IMR-90 (cell line): ENCODE measurements at regions not wholly inside any gene's neighbourhood (a gene's known extent, or its start where the extent isn't known, plus 50 kb on each side); places are given as distances from the start of the nearest gene placed in this dataset.

ENCODE experiments used
- ATAC-seq: fragments of 200-7000 bp; cut with Tn5 transposase; 2 replicates; pipeline ENCODE4 v1.9.1; 2020; ENCODE audit warnings: low read depth, mild to moderate bottlenecking, moderate library complexity
- BruUV-seq: library from RNA; stranded (reverse); fragments of 400-500 nt; replicated peaks from 2 replicates; lab custom pipeline; 2021; lab: Mats Ljungman, UMichigan
- CTCF ChIA-PET: fragments of 300-600 bp; formaldehyde crosslinking; extraction: SDS; loops from one replicate; lab custom pipeline; 2021; ENCODE audit warnings: antibody characterized with exemption; lab: Yijun Ruan, JAX
- POLR2A ChIA-PET: fragments of 300-600 bp; sonication (Branson Sonifier 250); formaldehyde crosslinking; loops from one replicate; lab custom pipeline; 2022; ENCODE audit warnings: antibody characterized with exemption; ENCODE audit not compliant: unreplicated experiment; lab: Charles Lee
- DNase-seq: peaks from one replicate; pipeline ENCODE4 v3.0.0; 2013
- H2AFZ ChIP-seq: replicated peaks from 2 replicates; pipeline ENCODE3; 2013; ENCODE audit warnings: low read length, mild to moderate bottlenecking; ENCODE audit not compliant: poor library complexity
- H2AK5ac ChIP-seq: 2 replicates; pipeline ENCODE4 v1.6.1; 2013; ENCODE audit warnings: low read depth, low read length, inconsistent platforms
- H2AK9ac ChIP-seq: replicated peaks from 2 replicates; pipeline ENCODE3; 2013; ENCODE audit warnings: mild to moderate bottlenecking, low read depth, low read length, moderate library complexity; ENCODE audit not compliant: poor library complexity
- H2BK120ac ChIP-seq: 2 replicates; pipeline ENCODE4 v1.6.1; 2013; ENCODE audit warnings: low read depth, low read length, inconsistent platforms
- H2BK15ac ChIP-seq: 3 replicates; pipeline ENCODE4 v1.6.1; 2013; ENCODE audit warnings: low read depth, low read length, inconsistent platforms
- H2BK20ac ChIP-seq: 2 replicates; pipeline ENCODE4 v1.6.1; 2013; ENCODE audit warnings: low read depth, mild to moderate bottlenecking, inconsistent platforms, low read length, moderate library complexity
- H2BK5ac ChIP-seq: 2 replicates; pipeline ENCODE4 v1.6.1; 2013; ENCODE audit warnings: mild to moderate bottlenecking, low read depth, low read length, inconsistent platforms; ENCODE audit not compliant: poor library complexity, severe bottlenecking
- H3K14ac ChIP-seq: replicated peaks from 2 replicates; pipeline ENCODE4 v1.6.1; 2013; ENCODE audit warnings: low read depth, low read length, inconsistent platforms
- H3K18ac ChIP-seq: 2 replicates; pipeline ENCODE4 v1.6.1; 2013; ENCODE audit warnings: low read depth, low read length, control low read depth
- H3K23ac ChIP-seq: 2 replicates; pipeline ENCODE4 v1.6.1; 2013; ENCODE audit warnings: low read depth, low read length, inconsistent platforms
- H3K27ac ChIP-seq: 2 replicates; pipeline ENCODE4 v1.5.1; 2013; ENCODE audit warnings: mild to moderate bottlenecking, control low read depth, low read length; ENCODE audit not compliant: insufficient read depth
- H3K27me3 ChIP-seq: 2 replicates; pipeline ENCODE4 v1.6.1; 2013; ENCODE audit warnings: low read length; ENCODE audit not compliant: control insufficient read depth, insufficient read depth
- H3K36me3 ChIP-seq: 2 replicates; pipeline ENCODE4 v1.6.1; 2013; ENCODE audit warnings: low read length, mixed read lengths; ENCODE audit not compliant: control insufficient read depth, insufficient read depth
- H3K4ac ChIP-seq: 2 replicates; pipeline ENCODE4 v1.6.1; 2013; ENCODE audit warnings: low read depth, low read length, inconsistent platforms
- H3K4me1 ChIP-seq: 2 replicates; pipeline ENCODE4 v1.6.1; 2013; ENCODE audit warnings: low read length, mixed read lengths; ENCODE audit not compliant: control insufficient read depth, insufficient read depth
- H3K4me2 ChIP-seq: 2 replicates; pipeline ENCODE4 v1.6.1; 2013; ENCODE audit warnings: low read depth, mild to moderate bottlenecking, control low read depth, low read length, moderate library complexity
- H3K4me3 ChIP-seq: 2 replicates; pipeline ENCODE4 v1.5.1; 2013; ENCODE audit warnings: low read depth, mild to moderate bottlenecking, control low read depth, low read length, moderate library complexity; ENCODE audit not compliant: insufficient read depth
- H3K56ac ChIP-seq: 2 replicates; pipeline ENCODE4 v1.6.1; 2013; ENCODE audit warnings: low read length, inconsistent platforms; ENCODE audit not compliant: insufficient read depth; ENCODE audit errors: extremely low read depth
- H3K79me1 ChIP-seq, 2 experiments: 2 replicates each; pipeline ENCODE4 v1.6.1; 2013; ENCODE audit warnings: low read length in 2 of 2, inconsistent platforms in 1 of 2, low read depth in 1 of 2
- H3K9ac ChIP-seq: 2 replicates; pipeline ENCODE4 v1.6.1; 2013; ENCODE audit warnings: low read depth, low read length, control low read depth
- H3K9me1 ChIP-seq: 2 replicates; pipeline ENCODE4 v1.6.1; 2013; ENCODE audit warnings: low read length, inconsistent platforms; ENCODE audit not compliant: insufficient read depth
- H3K9me3 ChIP-seq: 2 replicates; pipeline ENCODE4 v1.6.1; 2013; ENCODE audit warnings: low read length; ENCODE audit not compliant: control insufficient read depth, insufficient read depth
- H4K20me1 ChIP-seq: 2 replicates; pipeline ENCODE4 v1.6.1; 2013; ENCODE audit warnings: low read length, inconsistent platforms; ENCODE audit not compliant: insufficient read depth
- H4K5ac ChIP-seq: 2 replicates; pipeline ENCODE4 v1.6.1; 2013; ENCODE audit warnings: mild to moderate bottlenecking, low read depth, low read length, control low read depth
- H4K8ac ChIP-seq, 2 experiments: 2 replicates each; pipeline ENCODE4 v1.6.1; 2013; ENCODE audit warnings: low read depth in 2 of 2, low read length in 2 of 2, control low read depth in 1 of 2, inconsistent platforms in 1 of 2
- H4K91ac ChIP-seq: 2 replicates; pipeline ENCODE4 v1.6.1; 2013; ENCODE audit warnings: low read depth, low read length, inconsistent platforms; ENCODE audit not compliant: insufficient read depth
- CHD1 ChIP-seq: IDR thresholded peaks from 2 replicates; pipeline ENCODE4 v1.6.1; 2012; ENCODE audit warnings: low read depth, low read length, improper control_type of control experiment
- FOS ChIP-seq: fragments of 150-350 bp; IDR thresholded peaks from 2 replicates; pipeline ENCODE4 v1.6.1; 2016; ENCODE audit warnings: low read depth, low read length
- MAFK ChIP-seq: IDR thresholded peaks from 2 replicates; pipeline ENCODE4 v1.6.1; 2012; ENCODE audit warnings: low read depth, low read length, improper control_type of control experiment
- MAZ ChIP-seq: IDR thresholded peaks from 2 replicates; pipeline ENCODE4 v1.6.1; 2012; ENCODE audit warnings: low read depth, mild to moderate bottlenecking, low read length, improper control_type of control experiment, moderate library complexity, borderline replicate concordance
- NFE2L2 ChIP-seq: fragments of 150-350 bp; IDR thresholded peaks from 2 replicates; pipeline ENCODE4 v1.6.1; 2016; ENCODE audit warnings: low read depth, mild to moderate bottlenecking, low read length
- POLR2A ChIP-seq: IDR thresholded peaks from 2 replicates; pipeline ENCODE4 v1.6.1; 2012; ENCODE audit warnings: mild to moderate bottlenecking, low read depth, low read length
- RCOR1 ChIP-seq: IDR thresholded peaks from 2 replicates; pipeline ENCODE4 v1.6.1; 2012; ENCODE audit warnings: mild to moderate bottlenecking, low read length, improper control_type of control experiment; ENCODE audit not compliant: insufficient replicate concordance
- RFX5 ChIP-seq: IDR thresholded peaks from 2 replicates; pipeline ENCODE4 v1.8.0; 2012; ENCODE audit warnings: low read depth, mild to moderate bottlenecking, low read length, moderate library complexity
- SMC3 ChIP-seq: fragments of 150-350 bp; IDR thresholded peaks from 2 replicates; pipeline ENCODE4 v1.6.1; 2016; ENCODE audit warnings: low read depth, mild to moderate bottlenecking, antibody characterized with exemption, low read length, moderate library complexity
- WGBS, 2 experiments: methylation state at CpG; one replicate each; pipeline versions ENCODE4 v1.1.5 to v1.1.7; 2013; ENCODE audit warnings: missing lambda C conversion rate in 2 of 2; ENCODE audit not compliant: insufficient read length in 1 of 2; ENCODE audit errors: extremely low coverage in 2 of 2; 5-methylcytosine and 5-hydroxymethylcytosine counted together
- dilution Hi-C: fragments of 300-500 bp; cut with HindIII; formaldehyde crosslinking; loops from one replicate; pipeline ENCODE4 v1.14.3; 2018; ENCODE audit warnings: low sequenced_read_pairs; ENCODE audit not compliant: unreplicated experiment
- in situ Hi-C: fragments of 300-500 bp; cut with MboI; formaldehyde crosslinking; loops from 3 replicates; pipeline ENCODE4 v1.14.3; 2019; ENCODE audit warnings: low sequenced_read_pairs, inconsistent platforms, mixed read lengths
- intact Hi-C: fragments of 100-400 bp; cut with micrococcal nuclease; formaldehyde crosslinking; loops from 2 replicates; pipeline ENCODE4 v1.10.0; 2022
- TF ChIP-seq, protein P1 (sequence below): fragments of 150-350 bp; IDR thresholded peaks from 2 replicates; pipeline ENCODE4 v1.6.1; 2017; ENCODE audit warnings: mild to moderate bottlenecking, antibody characterized with exemption, low read length, low read depth
- TF ChIP-seq, protein P2 (sequence below): fragments of 150-350 bp; IDR thresholded peaks from 2 replicates; pipeline ENCODE4 v1.6.1; 2016; ENCODE audit warnings: low read depth, mild to moderate bottlenecking, low read length, moderate library complexity, borderline replicate concordance
- TF ChIP-seq, protein P3 (sequence below): conservative IDR thresholded peaks from 2 replicates; pipeline ENCODE4 v1.5.1; 2012; ENCODE audit warnings: mild to moderate bottlenecking, low read depth, low read length, improper control_type of control experiment

DNA sequence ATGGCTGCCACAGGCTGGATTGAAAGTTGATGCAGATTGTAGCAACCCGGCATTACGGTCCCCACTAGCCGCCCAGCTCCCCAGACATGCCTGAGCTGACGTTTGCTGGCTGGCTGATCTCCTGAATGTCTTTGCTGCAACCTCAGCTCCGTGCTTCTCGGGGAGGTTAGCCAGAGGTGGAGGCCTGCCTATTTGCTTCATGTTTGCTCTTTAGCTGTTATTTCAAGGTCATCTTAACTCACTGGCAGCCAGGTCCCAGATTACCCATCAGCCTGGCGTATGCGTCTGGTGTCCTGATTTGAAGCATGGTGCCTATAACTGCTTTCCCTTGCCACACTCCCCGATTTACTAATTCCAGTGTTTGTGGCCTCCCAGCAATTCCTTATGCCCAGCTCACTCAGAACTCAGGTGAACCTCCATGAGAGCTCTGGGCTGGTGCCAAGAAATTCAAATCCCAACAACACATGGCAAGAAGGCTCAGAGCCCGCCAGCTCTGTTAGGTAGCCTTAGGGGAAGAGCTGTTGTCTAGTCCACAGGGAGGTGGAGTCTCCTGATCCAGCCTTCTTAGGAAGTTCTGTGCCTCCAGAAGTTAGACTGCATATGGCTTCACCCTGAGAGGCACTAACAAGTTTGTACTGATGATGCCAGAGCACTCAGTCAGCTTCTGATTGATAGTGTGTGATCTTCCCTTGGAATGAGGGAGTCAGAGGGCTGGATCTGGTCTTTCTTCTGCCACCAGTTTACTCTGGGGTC is 69.7 kb upstream of the EXOC4 start:
- H3K36me3 ChIP-seq, result no peaks in the 10 kb centered on the region
- no peaks in the 10 kb centered on the region for H3K4me1 ChIP-seq
- H3K56ac ChIP-seq, result no peak overlapping the region
- H2BK5ac ChIP-seq, result no peak overlapping the region
- no peak overlapping the region for H4K91ac ChIP-seq
- no peak for ATAC-seq
- H2AFZ ChIP-seq, result no peak overlapping the region
- no peak overlapping the region for H4K5ac ChIP-seq
- in situ Hi-C loops (no loop called here), intact Hi-C loops (no loop called here), dilution Hi-C loops (no loop called here)
- H4K20me1 ChIP-seq, result no peaks in the 10 kb centered on the region
- no peak overlapping the region for H2BK120ac ChIP-seq
- H2AK5ac ChIP-seq, result no peak overlapping the region
- H3K4me2 ChIP-seq, result no peak overlapping the region
- H3K18ac ChIP-seq, result no peak overlapping the region
- no peaks in the 10 kb centered on the region for H3K79me1 ChIP-seq
- TF ChIP-seq CHD1 (no peak), RFX5 (no peak), POLR2A (no peak), MAZ (no peak), NFE2L2 (no peak), SMC3 (no peak), FOS (no peak), RCOR1 (no peak), MAFK (no peak)
- TF ChIP-seq, protein P1, sequence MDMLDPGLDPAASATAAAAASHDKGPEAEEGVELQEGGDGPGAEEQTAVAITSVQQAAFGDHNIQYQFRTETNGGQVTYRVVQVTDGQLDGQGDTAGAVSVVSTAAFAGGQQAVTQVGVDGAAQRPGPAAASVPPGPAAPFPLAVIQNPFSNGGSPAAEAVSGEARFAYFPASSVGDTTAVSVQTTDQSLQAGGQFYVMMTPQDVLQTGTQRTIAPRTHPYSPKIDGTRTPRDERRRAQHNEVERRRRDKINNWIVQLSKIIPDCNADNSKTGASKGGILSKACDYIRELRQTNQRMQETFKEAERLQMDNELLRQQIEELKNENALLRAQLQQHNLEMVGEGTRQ, result no peak
- TF ChIP-seq, protein P2, sequence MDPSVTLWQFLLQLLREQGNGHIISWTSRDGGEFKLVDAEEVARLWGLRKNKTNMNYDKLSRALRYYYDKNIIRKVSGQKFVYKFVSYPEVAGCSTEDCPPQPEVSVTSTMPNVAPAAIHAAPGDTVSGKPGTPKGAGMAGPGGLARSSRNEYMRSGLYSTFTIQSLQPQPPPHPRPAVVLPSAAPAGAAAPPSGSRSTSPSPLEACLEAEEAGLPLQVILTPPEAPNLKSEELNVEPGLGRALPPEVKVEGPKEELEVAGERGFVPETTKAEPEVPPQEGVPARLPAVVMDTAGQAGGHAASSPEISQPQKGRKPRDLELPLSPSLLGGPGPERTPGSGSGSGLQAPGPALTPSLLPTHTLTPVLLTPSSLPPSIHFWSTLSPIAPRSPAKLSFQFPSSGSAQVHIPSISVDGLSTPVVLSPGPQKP, result no peak
- TF ChIP-seq, protein P3, sequence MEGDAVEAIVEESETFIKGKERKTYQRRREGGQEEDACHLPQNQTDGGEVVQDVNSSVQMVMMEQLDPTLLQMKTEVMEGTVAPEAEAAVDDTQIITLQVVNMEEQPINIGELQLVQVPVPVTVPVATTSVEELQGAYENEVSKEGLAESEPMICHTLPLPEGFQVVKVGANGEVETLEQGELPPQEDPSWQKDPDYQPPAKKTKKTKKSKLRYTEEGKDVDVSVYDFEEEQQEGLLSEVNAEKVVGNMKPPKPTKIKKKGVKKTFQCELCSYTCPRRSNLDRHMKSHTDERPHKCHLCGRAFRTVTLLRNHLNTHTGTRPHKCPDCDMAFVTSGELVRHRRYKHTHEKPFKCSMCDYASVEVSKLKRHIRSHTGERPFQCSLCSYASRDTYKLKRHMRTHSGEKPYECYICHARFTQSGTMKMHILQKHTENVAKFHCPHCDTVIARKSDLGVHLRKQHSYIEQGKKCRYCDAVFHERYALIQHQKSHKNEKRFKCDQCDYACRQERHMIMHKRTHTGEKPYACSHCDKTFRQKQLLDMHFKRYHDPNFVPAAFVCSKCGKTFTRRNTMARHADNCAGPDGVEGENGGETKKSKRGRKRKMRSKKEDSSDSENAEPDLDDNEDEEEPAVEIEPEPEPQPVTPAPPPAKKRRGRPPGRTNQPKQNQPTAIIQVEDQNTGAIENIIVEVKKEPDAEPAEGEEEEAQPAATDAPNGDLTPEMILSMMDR, result no peak
- ChIA-PET POLR2A (no interaction called here), CTCF (no interaction called here)
- no peak overlapping the region for H4K8ac ChIP-seq
- H3K9ac ChIP-seq, result no peak overlapping the region
- no peaks in the 10 kb centered on the region for H3K9me3 ChIP-seq
- H3K27me3 ChIP-seq, result peaks cover 2% of the 10 kb centered on the region; the same call in 1 of the 2 replicates
- no TSS peak for BruUV-seq
- no peak overlapping the region for H3K27ac ChIP-seq
- H2BK20ac ChIP-seq, result no peak overlapping the region
- H3K14ac ChIP-seq, result no peak overlapping the region
- H3K4ac ChIP-seq, result no peak overlapping the region
- no peak overlapping the region for H2AK9ac ChIP-seq
- no peak overlapping the region for H2BK15ac ChIP-seq
- no peak for DNase-seq
- no peak overlapping the region for H3K4me3 ChIP-seq
- no peaks in the 10 kb centered on the region for H3K9me1 ChIP-seq
- WGBS, 2 experiments, result 67% methylated on average over 6 of the region's 10 CpGs; no CpG with 5 or more reads in 1 of the 2 experiments
- H3K23ac ChIP-seq, result no peak overlapping the region
